Psoas muscle (tissue), 7 donors: ENCODE measurements at regions not wholly inside any gene's neighbourhood (a gene's known extent, or its start where the extent isn't known, plus 50 kb on each side); places are given as distances from the start of the nearest gene placed in this dataset.

Source experiments
- ATAC-seq, 4 donors: fragments of 200-7000 bp; cut with Tn5 transposase; one replicate each; pipeline ENCODE4 v1.9.1; 2020; ENCODE audit warnings: moderate library complexity in 3 of 4, mild to moderate bottlenecking in 2 of 4
- DNase-seq, 2 donors: peaks; one replicate each; pipeline ENCODE4 v3.0.0-alpha.2; 2020
- H3K27ac ChIP-seq: fragments of 200-600 bp; one replicate; pipeline ENCODE4 v1.8.0; 2022
- H3K27me3 ChIP-seq, 3 donors: fragments of 200-600 bp in 1 of 3; one replicate each; pipeline versions ENCODE4 v1.6.1 to v1.8.0; 2013 to 2022; ENCODE audit warnings: low read length in 2 of 3, mild to moderate bottlenecking in 2 of 3, moderate library complexity in 1 of 3; ENCODE audit not compliant: insufficient read depth in 3 of 3
- H3K36me3 ChIP-seq, 2 donors: fragments of 200-600 bp in 1 of 2; one replicate each; pipeline versions ENCODE4 v1.6.1 to v1.8.0; 2013 to 2022; ENCODE audit warnings: low read depth in 1 of 2, mild to moderate bottlenecking in 1 of 2, moderate library complexity in 1 of 2; ENCODE audit not compliant: insufficient read depth in 1 of 2
- H3K4me1 ChIP-seq: fragments of 200-600 bp; one replicate; pipeline ENCODE4 v1.8.0; 2022
- H3K4me3 ChIP-seq: fragments of 200-600 bp; one replicate; pipeline ENCODE4 v1.8.0; 2022; ENCODE audit warnings: mild to moderate bottlenecking
- H3K9me3 ChIP-seq: fragments of 200-600 bp; one replicate; pipeline ENCODE4 v1.8.0; 2022
- CTCF ChIP-seq: fragments of 200-600 bp; IDR thresholded peaks from one replicate; pipeline ENCODE4 v1.8.0; 2022; ENCODE audit warnings: antibody characterized with exemption
- WGBS, 3 donors: extraction: QIAGEN DNeasy Blood & Tissue Kit; methylation state at CpG; one replicate each; pipeline versions ENCODE4 v1.1.6 to v1.1.7; 2013; 5-methylcytosine and 5-hydroxymethylcytosine counted together
- intact Hi-C, 2 donors: fragments of 100-400 bp; cut with DNase I; formaldehyde crosslinking; loops; one replicate each; pipeline versions ENCODE4 v1.11.0 to v1.14.2; 2022
- donor health status: healthy with polysubstance abuse.
- donor health status: DM: no; HTN: no; CAD: no; lungs with moderate emphysema.
- donor health status: Bipolar disorder and iron deficiency.
- donor health status: healthy.
- donor health status: DM: yes; HTN: yes; CAD: no.
- donor health status: DM: no; HTN: no; CAD: no.
- donor health status: DM: yes; HTN: yes; CAD: no.

DNA sequence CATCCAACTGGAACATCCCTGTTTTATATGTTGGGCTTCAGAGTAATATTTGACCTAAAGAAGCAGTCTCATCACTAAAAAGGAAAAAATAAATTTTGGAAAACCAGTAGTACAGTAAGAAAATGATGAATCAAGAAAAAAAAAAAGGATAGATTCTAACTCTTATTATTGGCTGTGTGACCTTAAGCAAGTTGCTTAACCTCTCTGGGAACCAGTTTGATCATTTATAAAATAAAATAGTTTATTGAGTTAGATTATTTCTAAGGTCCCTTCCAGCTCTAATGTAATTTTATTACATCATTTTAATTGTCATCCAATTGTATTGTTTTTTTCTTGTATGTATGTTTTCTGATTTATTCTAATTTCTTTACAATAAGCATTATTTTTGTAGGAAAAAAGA is 127.0 kb downstream of the PRELID2 start:
- Histone ChIP-seq H3K27ac (no peak overlapping the region), H3K36me3 (no peaks in the 10 kb centered on the region), H3K9me3 (no peaks in the 10 kb centered on the region), H3K4me3 (no peak overlapping the region), H3K4me1 (no peaks in the 10 kb centered on the region), H3K27me3 (no peaks in the 10 kb centered on the region)
- no peak for ATAC-seq
- no peak for TF ChIP-seq CTCF
- intact Hi-C loops = loop anchor here in 1 of 2 donors (10.0 kb wide), 1 partner anchor 347 kb away; no protein-coding TSS in a partner anchor
- no peak for DNase-seq

GRCh38 chr5:145704724-145705123 is 130.4 kb downstream of the PRELID2 start:
- no peak for TF ChIP-seq CTCF
- H3K9me3 ChIP-seq = no peaks in the 10 kb centered on the region
- WGBS, 3 donors = 95 to 98% (median 97%) methylated on average over 3 of the region's 3 CpGs
- intact Hi-C loops = loop anchor here in 1 of 2 donors (10.0 kb wide), 1 partner anchor 350 kb away; no protein-coding TSS in a partner anchor
- no peak overlapping the region for H3K27ac ChIP-seq
- no peak for ATAC-seq
- H3K36me3 ChIP-seq = no peaks in the 10 kb centered on the region
- no peak overlapping the region for H3K4me3 ChIP-seq
- no peaks in the 10 kb centered on the region for H3K27me3 ChIP-seq
- no peaks in the 10 kb centered on the region for H3K4me1 ChIP-seq
- no peak for DNase-seq

- ATAC-seq = no peak
- WGBS, 3 donors = 44 to 54% (median 53%) methylated on average over 4 of the region's 4 CpGs
- no peaks in the 10 kb centered on the region for H3K4me1 ChIP-seq
- intact Hi-C loops = loop anchor here in 1 of 2 donors (10.0 kb wide), 1 partner anchor 351 kb away; no protein-coding TSS in a partner anchor
- H3K9me3 ChIP-seq = no peaks in the 10 kb centered on the region
- H3K36me3 ChIP-seq = no peaks in the 10 kb centered on the region
- no peaks in the 10 kb centered on the region for H3K27me3 ChIP-seq
- no peak for DNase-seq
- H3K27ac ChIP-seq = no peak overlapping the region
- no peak overlapping the region for H3K4me3 ChIP-seq
- TF ChIP-seq CTCF = no peak
Observed at GRCh38 chr5:145703856-145704255, 131.3 kb downstream of the PRELID2 start.

GRCh38 chr5:145701404-145701803 is 133.7 kb downstream of the PRELID2 start:
- TF ChIP-seq CTCF = no peak
- Histone ChIP-seq H3K27ac (no peak overlapping the region), H3K4me3 (no peak overlapping the region), H3K36me3 (no peaks in the 10 kb centered on the region), H3K4me1 (no peaks in the 10 kb centered on the region), H3K27me3 (no peaks in the 10 kb centered on the region), H3K9me3 (no peaks in the 10 kb centered on the region)
- DNase-seq = no peak
- intact Hi-C loops = loop anchor here in 1 of 2 donors (10.0 kb wide), 1 partner anchor 353 kb away; no protein-coding TSS in a partner anchor
- no peak for ATAC-seq
- 89 to 94% (median 89%) methylated on average over 3 of the region's 3 CpGs for WGBS, 3 donors

- H3K4me3 ChIP-seq = no peak overlapping the region
- no peak for ATAC-seq
- WGBS, 3 donors = 68 to 86% (median 80%) methylated on average over 2 of the region's 2 CpGs
Observed at GRCh38 chr5:145699846-145700245, 135.3 kb downstream of the PRELID2 start.

More at GRCh38 chr5:145699846-145700245, 135.3 kb downstream of the PRELID2 start:
- H3K27ac ChIP-seq = no peak overlapping the region
- intact Hi-C loops = loop anchor here in 1 of 2 donors (10.0 kb wide), 1 partner anchor 355 kb away; no protein-coding TSS in a partner anchor
- H3K27me3 ChIP-seq = no peaks in the 10 kb centered on the region
- no peak for TF ChIP-seq CTCF
- H3K36me3 ChIP-seq = no peaks in the 10 kb centered on the region
- no peak for DNase-seq
- no peaks in the 10 kb centered on the region for H3K4me1 ChIP-seq
- no peaks in the 10 kb centered on the region for H3K9me3 ChIP-seq
